ENCODE measurements at regions not wholly inside any gene's neighbourhood (a gene's known extent, or its start where the extent isn't known, plus 50 kb on each side); places are given as distances from the start of the nearest gene placed in this dataset.

DNA sequence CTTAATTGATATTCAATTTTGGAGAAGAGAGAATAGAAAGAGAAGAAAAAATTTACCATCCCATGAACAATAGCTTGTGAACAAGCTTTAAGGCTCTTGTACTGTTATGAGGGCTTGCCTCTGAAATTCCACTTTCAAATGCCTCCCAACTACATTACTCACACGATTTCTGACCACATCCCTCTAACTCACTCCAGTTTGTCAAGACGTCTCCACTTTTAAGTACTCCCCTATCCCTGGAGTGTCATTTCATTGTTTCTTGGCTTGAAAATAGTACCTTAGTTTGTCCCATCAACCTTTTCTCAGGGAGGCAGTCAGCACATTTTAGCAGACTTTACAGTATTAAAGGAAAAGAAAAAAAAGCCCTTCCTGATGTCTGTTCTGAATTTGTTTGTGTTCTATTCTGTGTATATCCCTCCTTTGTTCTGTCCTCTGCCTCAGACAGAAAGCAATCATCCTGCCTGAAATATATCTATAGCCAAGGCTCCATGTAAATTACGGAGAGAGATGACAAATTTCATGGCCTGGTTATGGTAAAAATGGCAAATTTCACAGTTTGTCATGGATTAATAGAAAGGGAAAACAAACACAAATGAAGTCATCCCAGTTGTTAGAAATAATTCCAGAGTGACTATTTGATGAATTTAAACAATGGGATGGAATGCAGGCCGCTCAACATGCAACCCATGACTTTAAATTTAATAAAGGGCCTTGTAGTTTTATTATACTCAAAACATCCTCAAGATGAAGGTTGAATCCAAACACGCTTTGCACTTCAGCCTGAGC is 228.8 kb downstream of the ETAA1 start:
- no peak for DNase-seq

- no peak for DNase-seq
These were observed 229.5 kb downstream of the ETAA1 start for GRCh38 chr2:67626656-67627055.

DNA sequence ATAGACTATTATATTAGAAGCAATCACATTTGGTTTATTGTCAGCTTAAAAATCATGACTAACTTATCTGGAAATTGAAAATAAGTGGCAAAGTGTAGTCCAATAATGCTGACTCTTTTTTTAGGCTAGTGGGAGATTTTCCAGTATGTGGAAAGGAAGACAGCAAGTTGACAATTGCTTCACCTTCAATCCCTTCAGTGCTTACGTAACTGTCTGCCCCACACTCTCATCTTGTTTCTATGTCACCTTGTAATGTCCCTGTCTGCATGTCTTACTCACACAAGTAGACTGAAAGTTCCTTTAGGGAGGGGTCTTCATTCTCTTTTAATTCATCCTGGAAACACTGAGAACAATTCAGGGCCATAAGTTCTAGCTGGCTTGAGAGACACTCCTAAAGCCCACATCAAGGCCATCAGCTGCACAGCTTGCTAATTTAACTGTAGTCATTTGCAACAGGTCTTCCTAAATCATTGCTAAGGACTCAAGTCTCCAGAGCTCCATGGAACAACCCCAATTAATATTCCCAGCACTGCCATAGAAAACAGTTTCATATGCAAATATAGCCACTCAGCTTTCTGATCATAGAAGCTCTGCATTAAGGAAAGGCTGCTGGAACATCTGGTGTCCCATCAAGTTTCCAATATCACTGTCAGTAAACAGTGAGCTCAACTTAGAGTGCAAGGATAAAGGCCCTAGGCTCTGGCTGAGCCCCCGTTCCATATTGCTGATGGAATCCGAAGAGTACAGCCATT is 230.5 kb downstream of the ETAA1 start:
- DNase-seq: no peak

DNA sequence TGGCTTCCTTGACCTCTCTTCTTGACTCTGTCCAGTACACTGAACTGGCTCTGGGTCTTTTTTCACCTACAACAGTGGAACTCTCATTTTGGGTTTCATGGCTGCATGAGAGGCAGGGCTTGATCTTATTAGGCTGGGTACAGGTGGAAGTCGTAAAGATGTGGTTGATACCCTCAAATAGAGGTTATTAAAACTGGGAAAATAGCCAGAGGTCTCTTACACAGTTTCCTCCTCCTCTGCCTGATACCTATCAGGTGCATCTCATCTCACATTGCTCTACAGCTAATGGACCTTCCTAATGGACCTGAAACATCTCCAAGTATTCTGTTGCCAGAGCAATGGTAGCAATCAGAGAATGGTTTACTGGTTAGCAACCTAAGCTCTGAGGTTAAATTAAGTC is 231.8 kb downstream of the ETAA1 start:
- DNase-seq: no peak

- DNase-seq: no peak
These were observed 234.3 kb downstream of the ETAA1 start for GRCh38 chr2:67631483-67631882.

- no peak for DNase-seq
These were observed 236.2 kb downstream of the ETAA1 start for GRCh38 chr2:67633212-67633856.

DNA sequence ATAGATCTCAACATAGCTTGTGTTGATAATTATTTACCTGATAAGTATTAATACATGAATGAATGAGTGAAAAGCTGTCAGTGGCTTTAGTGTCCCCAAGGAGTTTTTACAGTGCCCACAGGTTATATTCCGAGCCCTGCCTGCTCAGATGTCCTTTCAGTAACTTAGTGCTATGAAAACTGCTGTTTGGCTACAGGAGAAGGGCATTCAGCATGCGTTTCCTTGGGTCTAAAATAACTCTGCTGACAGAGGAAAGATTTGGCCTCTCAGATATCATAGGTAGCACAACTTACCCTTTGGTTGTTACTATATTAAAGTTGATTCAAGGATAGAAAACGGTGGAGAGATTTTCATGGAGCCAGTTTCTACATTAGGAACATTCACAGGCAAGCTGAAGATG is 241.0 kb downstream of the ETAA1 start:
- no peak for DNase-seq

DNA sequence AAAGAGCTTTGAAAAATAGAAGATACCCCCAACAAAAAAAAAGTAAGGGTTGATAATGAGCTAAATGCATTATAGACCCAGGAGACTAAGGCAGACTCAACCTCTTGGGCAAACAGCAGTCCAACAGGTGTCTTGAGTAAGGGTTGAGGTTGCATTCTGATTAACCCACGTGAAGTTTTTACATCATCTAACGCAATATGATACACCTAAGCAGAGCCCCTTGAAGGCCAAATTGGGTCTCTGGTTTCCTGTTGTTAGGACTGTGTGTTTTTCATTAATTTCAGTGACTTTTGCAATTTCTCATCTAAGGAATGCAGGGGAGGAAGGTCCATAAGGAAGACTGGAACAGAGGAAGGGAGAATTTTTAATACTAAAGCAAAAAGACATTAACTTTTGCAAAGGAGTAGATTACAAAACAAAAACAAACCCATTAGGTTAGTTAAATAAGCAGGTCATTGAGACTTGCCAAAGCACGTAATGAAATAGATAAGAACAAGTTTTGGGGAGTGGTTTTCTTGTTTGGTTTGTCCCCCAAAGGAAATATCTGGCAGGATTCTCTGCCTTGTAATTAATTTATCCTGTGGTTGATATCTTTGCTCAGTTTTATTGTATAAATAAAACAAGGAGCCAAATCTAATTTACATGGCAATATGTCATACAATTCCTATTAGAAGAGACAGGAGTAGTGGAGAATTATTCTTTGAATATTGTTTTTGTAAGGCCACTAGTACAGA is 244.3 kb downstream of the ETAA1 start:
- no peak for DNase-seq

DNA sequence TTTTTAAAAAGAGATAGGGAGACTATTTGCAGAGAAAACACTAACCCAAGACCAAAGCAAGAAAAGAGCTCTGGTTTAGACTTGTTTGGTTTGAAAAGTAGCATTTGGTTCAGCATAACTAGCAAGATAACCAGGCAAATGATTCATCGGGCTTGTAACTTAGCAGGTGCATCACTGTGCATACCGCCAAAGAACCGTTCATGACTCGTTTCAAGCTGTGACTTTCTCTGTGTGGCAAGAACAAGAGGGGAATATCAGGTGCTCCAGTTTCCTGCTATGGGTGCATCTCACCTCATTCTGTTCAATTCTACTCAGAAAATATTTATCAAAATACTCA is 244.9 kb downstream of the ETAA1 start:
- no peak for DNase-seq

DNA sequence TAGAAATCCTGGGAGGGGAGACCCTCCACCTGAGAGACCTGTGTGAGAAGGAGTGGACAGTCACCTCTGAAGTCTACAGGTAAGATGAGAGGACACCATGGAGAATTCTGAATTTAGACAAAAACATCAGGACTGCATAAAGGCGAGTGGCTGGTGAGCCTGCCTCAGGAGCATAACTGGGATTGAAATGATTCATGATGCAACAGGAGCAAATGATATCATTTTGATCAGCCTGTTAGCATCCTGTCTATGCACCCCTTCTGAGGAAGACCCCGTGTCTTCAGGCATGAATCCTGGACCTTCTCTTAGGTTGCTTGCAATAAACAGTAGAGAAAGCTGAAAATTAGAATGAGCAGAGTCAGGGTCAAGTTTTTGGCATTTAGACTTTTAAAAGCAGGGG is 245.8 kb downstream of the ETAA1 start:
- DNase-seq: no peak

GRCh38 chr2:67645280-67646138 is 248.4 kb downstream of the ETAA1 start:
- DNase-seq: no peak

- DNase-seq: no peak
These were observed 249.7 kb downstream of the ETAA1 start for GRCh38 chr2:67646714-67647333.

DNA sequence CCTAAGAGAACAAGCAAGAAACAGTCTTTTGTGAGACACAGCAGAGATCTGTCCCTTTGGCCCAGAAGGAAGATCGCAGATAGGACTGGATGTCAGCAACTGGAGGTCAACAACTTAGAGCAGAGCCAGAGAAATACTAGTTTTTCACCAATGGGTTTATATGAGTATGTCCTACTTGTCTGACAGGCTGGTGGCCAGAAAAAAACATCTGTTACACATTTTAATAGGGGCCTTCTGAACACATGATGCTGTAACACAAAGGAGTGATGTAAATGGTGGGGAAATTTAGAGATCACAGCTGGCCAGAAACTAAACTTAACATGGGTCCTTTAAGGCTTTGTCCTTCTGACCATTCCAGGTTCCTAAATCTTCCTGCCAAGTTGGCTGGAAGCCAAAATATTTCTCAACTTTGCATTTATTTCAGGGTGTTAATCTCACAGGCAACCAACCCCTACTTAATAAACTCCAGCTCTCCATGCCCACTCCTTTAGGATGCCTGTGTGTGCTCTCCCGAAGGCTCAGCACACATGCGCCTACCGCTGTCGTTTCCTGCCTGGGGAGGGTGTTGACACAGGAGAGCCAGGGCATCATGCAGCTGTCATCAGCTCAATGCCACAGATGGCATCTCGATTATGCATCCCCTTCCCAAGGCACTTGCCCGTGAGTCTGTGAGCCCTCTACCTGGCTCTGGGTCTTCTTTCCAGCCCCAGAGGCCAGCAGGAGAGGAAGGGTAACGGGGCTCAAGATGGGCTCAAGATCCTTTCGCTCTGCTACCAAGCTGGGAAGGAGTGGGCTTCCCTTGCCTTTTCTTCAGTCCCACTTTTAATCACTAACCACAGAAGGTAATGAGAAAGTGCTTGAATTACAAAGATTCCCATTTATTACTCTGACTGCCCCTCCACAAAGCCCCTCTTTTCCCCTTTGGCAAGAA is 252.5 kb downstream of the ETAA1 start:
- DNase-seq: peak; percentile 69

DNA sequence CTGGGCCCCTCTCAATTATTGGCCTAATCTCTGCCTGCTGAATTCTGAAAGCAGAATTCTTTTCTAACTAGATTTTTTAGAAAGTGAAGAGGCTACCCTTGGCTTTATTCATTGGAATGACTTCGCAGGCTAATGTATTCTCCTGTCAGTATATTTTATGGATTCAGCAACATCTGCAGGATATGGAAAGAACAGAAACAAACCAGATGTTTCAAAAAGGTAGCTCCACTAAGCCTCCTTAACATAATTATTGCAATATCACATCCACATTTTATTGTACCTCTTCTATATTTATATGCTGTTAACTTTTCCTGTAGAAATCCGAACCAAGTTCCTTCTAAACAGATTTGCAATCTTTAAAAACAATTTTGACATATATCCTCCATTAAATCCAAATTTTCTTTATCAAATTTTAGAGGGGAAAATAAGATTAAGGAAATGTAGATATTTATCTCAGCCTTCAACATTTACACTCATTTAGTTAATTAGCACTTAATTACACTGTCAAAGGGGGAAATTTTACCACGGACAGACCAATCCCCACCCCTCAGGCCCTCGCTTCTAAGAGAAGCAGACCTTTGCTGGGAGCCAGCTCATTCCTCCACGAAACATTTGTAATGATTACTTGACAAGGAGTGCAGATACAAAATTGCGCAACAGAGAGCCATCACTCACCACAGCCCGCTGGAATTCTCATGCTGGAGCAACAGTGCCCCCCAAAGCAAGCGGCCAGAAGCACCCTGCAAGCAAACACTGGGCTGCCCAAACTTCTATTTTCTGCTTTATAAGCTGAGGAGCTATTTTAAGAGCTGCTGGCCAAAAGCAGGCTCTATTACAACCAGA is 253.4 kb downstream of the ETAA1 start:
- DNase-seq: peak; percentile 89

DNA sequence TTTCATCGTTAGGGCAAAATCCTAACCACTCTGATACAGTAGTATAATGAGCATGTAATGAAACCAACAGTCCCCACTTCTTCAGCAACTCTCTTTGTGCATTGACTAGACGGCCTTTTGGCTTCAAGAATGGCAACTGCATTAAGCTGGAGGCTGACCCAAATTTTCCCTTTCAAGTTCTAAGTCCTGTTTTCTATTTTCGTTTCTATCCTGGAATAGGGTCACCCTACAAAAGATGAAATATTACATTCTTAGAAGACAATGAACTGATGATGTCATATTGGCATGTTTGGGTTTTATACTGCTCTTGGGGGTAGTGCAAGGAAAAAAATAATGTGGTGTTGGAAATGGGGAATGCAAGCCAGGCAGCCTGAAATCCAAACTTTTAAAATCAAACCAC is 254.4 kb downstream of the ETAA1 start:
- no peak for DNase-seq

- no peak for DNase-seq
These were observed 255.5 kb downstream of the ETAA1 start for GRCh38 chr2:67652679-67653078.

DNA sequence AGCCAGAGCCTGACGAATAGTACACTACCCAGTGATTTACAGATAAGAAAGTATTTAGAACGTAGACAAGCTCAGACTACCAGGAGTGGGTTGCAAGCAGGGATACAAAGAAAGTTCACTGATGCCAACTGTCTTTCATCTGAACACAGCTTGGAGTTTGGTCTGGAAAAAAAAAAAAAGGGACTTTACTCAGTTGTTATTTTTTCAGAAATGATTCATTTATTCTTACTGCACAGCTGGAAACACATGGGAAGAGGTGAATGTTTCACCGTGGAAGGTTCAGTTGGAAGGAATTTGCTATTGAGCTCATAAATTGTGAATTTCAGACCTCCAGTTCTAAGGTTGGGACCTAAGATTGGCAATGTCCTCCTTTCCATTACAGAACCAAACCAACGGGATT is 259.7 kb downstream of the ETAA1 start:
- no peak for DNase-seq

GRCh38 chr2:67658820-67659219 is 261.7 kb downstream of the ETAA1 start:
- no peak for DNase-seq

GRCh38 chr2:67660015-67660602 is 263.0 kb downstream of the ETAA1 start:
- no peak for DNase-seq
